Panc1 (cell line): ENCODE measurements at regions not wholly inside any gene's neighbourhood (a gene's known extent, or its start where the extent isn't known, plus 50 kb on each side); places are given as distances from the start of the nearest gene placed in this dataset.

Experiments used
- ATAC-seq: fragments of 200-7000 bp; cut with Tn5 transposase; 2 replicates; pipeline ENCODE4 v1.9.1; 2020; ENCODE audit warnings: mild to moderate bottlenecking, moderate library complexity
- BruUV-seq: library from RNA; stranded (reverse); fragments of 400-500 nt; replicated peaks from 2 replicates; lab custom pipeline; 2021; lab: Mats Ljungman, UMichigan
- CTCF ChIA-PET: fragments of 300-600 bp; sonication (Branson Sonifier 250); formaldehyde crosslinking; loops from one replicate; lab custom pipeline; 2022; ENCODE audit warnings: antibody characterized with exemption; lab: Charles Lee
- POLR2A ChIA-PET: fragments of 300-600 bp; sonication (Branson Sonifier 250); formaldehyde crosslinking; loops from one replicate; lab custom pipeline; 2022; ENCODE audit warnings: antibody characterized with exemption; lab: Charles Lee
- DNase-seq: peaks from one replicate; pipeline ENCODE4 v3.0.0-alpha.2; 2010; ENCODE audit warnings: low read depth, low spot score
- H3K27ac ChIP-seq: 2 replicates; pipeline ENCODE4 v1.5.1; 2011; ENCODE audit warnings: mild to moderate bottlenecking, low read length, inconsistent platforms
- H3K27me3 ChIP-seq: fragments of 200-500 bp; sonication (Bioruptor generic); 2 replicates; pipeline ENCODE4 v1.6.0; 2014; ENCODE audit warnings: low read length, inconsistent platforms; ENCODE audit not compliant: control insufficient read depth, insufficient read depth
- H3K36me3 ChIP-seq: fragments of 200-500 bp; sonication (Bioruptor generic); 2 replicates; pipeline ENCODE4 v1.5.1; 2014; ENCODE audit warnings: inconsistent platforms, mild to moderate bottlenecking, low read length, moderate library complexity; ENCODE audit not compliant: control insufficient read depth, insufficient read depth
- H3K4me1 ChIP-seq: 2 replicates; pipeline ENCODE4 v1.5.1; 2011; ENCODE audit warnings: inconsistent platforms, mild to moderate bottlenecking, low read length, moderate library complexity; ENCODE audit not compliant: control insufficient read depth, insufficient read depth
- H3K4me3 ChIP-seq, 2 experiments: 2 replicates each; pipeline ENCODE4 v1.5.1; 2011 to 2012; ENCODE audit warnings: low read depth in 2 of 2, low read length in 2 of 2, mild to moderate bottlenecking in 2 of 2, inconsistent platforms in 1 of 2, moderate library complexity in 1 of 2
- H3K9me3 ChIP-seq: fragments of 200-500 bp; sonication (Bioruptor generic); 2 replicates; pipeline ENCODE4 v1.5.1; 2014; ENCODE audit warnings: low read depth, mild to moderate bottlenecking, inconsistent platforms, low read length, moderate library complexity; ENCODE audit not compliant: control insufficient read depth, insufficient read depth
- POLR2AphosphoS5 ChIP-seq: IDR thresholded peaks from 2 replicates; pipeline ENCODE4 v1.6.1; 2012; ENCODE audit warnings: mild to moderate bottlenecking, low read depth, low read length, moderate library complexity
- REST ChIP-seq, 2 experiments: IDR thresholded peaks; 2 replicates each; pipeline ENCODE4 v1.6.1; 2011 to 2012; ENCODE audit warnings: low read depth in 2 of 2, control low read depth in 1 of 2, low read length in 1 of 2, mild to moderate bottlenecking in 1 of 2, moderate library complexity in 1 of 2; ENCODE audit not compliant: insufficient read depth in 1 of 2
- SIN3A ChIP-seq: IDR thresholded peaks from 2 replicates; pipeline ENCODE4 v1.6.1; 2012; ENCODE audit warnings: low read depth, mild to moderate bottlenecking, low read length, moderate library complexity, borderline replicate concordance; ENCODE audit not compliant: insufficient read depth
- TCF7L2 ChIP-seq: IDR thresholded peaks from 2 replicates; pipeline ENCODE4 v1.6.1; 2011; ENCODE audit warnings: mild to moderate bottlenecking, low read depth, low read length, inconsistent platforms
- in situ Hi-C: cut with HindIII; loops from 2 replicates; pipeline ENCODE4 v1.10.0; 2016; ENCODE audit warnings: low sequenced_read_pairs, low pct_unique_long_range_greater_than_20kb
- intact Hi-C: fragments of 100-400 bp; cut with micrococcal nuclease; formaldehyde crosslinking; loops from one replicate; pipeline ENCODE4 v1.10.0; 2022; ENCODE audit not compliant: unreplicated experiment
- TF ChIP-seq, protein P1 (sequence below): fragments of 450-650 bp; IDR thresholded peaks from 2 replicates; pipeline ENCODE4 v1.5.1; 2017; ENCODE audit warnings: mild to moderate bottlenecking

- POLR2A ChIA-PET: no interaction called here
- H3K27me3 ChIP-seq: no peaks in the 10 kb centered on the region
- no peak overlapping the region for H3K4me3 ChIP-seq
- H3K27ac ChIP-seq: no peak overlapping the region
- ATAC-seq (no peak), DNase-seq (no peak)
- H3K9me3 ChIP-seq: no peaks in the 10 kb centered on the region
- BruUV-seq: no TSS peak
- CTCF ChIA-PET: no interaction called here
- TF ChIP-seq SIN3A: no peak
- TF ChIP-seq REST (IDR thresholded peaks at IDR 0.05; ENCODE audit: insufficient read depth in 1 of 2, low read depth in 2 of 2, low read length in 1 of 2): no peak
- TF ChIP-seq TCF7L2: no peak
- TF ChIP-seq, protein P1, sequence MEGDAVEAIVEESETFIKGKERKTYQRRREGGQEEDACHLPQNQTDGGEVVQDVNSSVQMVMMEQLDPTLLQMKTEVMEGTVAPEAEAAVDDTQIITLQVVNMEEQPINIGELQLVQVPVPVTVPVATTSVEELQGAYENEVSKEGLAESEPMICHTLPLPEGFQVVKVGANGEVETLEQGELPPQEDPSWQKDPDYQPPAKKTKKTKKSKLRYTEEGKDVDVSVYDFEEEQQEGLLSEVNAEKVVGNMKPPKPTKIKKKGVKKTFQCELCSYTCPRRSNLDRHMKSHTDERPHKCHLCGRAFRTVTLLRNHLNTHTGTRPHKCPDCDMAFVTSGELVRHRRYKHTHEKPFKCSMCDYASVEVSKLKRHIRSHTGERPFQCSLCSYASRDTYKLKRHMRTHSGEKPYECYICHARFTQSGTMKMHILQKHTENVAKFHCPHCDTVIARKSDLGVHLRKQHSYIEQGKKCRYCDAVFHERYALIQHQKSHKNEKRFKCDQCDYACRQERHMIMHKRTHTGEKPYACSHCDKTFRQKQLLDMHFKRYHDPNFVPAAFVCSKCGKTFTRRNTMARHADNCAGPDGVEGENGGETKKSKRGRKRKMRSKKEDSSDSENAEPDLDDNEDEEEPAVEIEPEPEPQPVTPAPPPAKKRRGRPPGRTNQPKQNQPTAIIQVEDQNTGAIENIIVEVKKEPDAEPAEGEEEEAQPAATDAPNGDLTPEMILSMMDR: no peak
- TF ChIP-seq POLR2AphosphoS5: no peak
- intact Hi-C loops: no loop called here
- no peaks in the 10 kb centered on the region for H3K4me1 ChIP-seq
- in situ Hi-C loops: no loop called here
- H3K36me3 ChIP-seq: no peaks in the 10 kb centered on the region
These were observed 133.2 kb downstream of the DISP1 start for GRCh38 chr1:222948079-222948478.

- no peak for ATAC-seq
- no peak for DNase-seq
- ChIA-PET POLR2A (interaction anchor here (0.7 kb wide), 1 partner anchor 238 kb away, joined by 4 read pairs; no protein-coding TSS in a partner anchor), CTCF (no interaction called here)
- Histone ChIP-seq H3K4me1 (no peaks in the 10 kb centered on the region), H3K36me3 (no peaks in the 10 kb centered on the region), H3K27ac (no peak overlapping the region), H3K4me3 (no peak overlapping the region), H3K27me3 (no peaks in the 10 kb centered on the region), H3K9me3 (no peaks in the 10 kb centered on the region)
- intact Hi-C loops: no loop called here
- BruUV-seq: no TSS peak
- TF ChIP-seq SIN3A (no peak), POLR2AphosphoS5 (no peak), REST (IDR thresholded peaks at IDR 0.05; ENCODE audit: insufficient read depth in 1 of 2, low read depth in 2 of 2, low read length in 1 of 2) (no peak), TCF7L2 (no peak)
- TF ChIP-seq, protein P1: no peak
- in situ Hi-C loops: no loop called here
These were observed 136.1 kb downstream of the DISP1 start for GRCh38 chr1:222950892-222951291.
